K562 (cell line): ENCODE measurements at regions not wholly inside any gene's neighbourhood (a gene's known extent, or its start where the extent isn't known, plus 50 kb on each side); places are given as distances from the start of the nearest gene placed in this dataset.

Experiments used
- ATAC-seq: fragments of 200-7000 bp; cut with Tn5 transposase; 3 replicates; pipeline ENCODE4 v1.9.1; 2020; ENCODE audit warnings: moderate library complexity
- BruUV-seq: library from RNA; stranded (reverse); fragments of 400-500 nt; replicated peaks from 2 replicates; lab custom pipeline; 2021; lab: Mats Ljungman, UMichigan
- CTCF ChIA-PET: fragments of 300-600 bp; formaldehyde crosslinking; extraction: SDS; loops from one replicate; lab custom pipeline; 2021; ENCODE audit warnings: low intra/inter-chr PET ratio; lab: Yijun Ruan, JAX
- POLR2A ChIA-PET: fragments of 300-600, 350-650 bp; sonication (Branson Sonifier 250); formaldehyde crosslinking; extraction: SDS; loops from one replicate; lab custom pipeline; 2021; ENCODE audit warnings: antibody characterized with exemption, inconsistent platforms; lab: Yijun Ruan, JAX
- DNase-seq, 4 experiments: peaks; one replicate each; pipeline versions ENCODE4 v3.0.0 to v3.0.0-alpha.2; 2011 to 2018; ENCODE audit warnings: low spot score in 3 of 4, mixed read lengths in 3 of 4; ENCODE audit errors: extremely low read depth in 1 of 4
- FAIRE-seq: peaks from 2 replicates; lab custom pipeline; 2011; peaks lifted over from hg19 to GRCh38; lab: Jason Lieb, UNC
- H2AFZ ChIP-seq: 2 replicates; pipeline ENCODE4 v1.6.0; 2011; ENCODE audit warnings: low read depth, low read length, control low read depth, inconsistent platforms
- H3K27ac ChIP-seq: fragments of 200-600 bp; 3 replicates; pipeline ENCODE4 v1.8.0; 2011; ENCODE audit warnings: low read depth, mild to moderate bottlenecking, control low read depth, inconsistent platforms, low read length, moderate library complexity, mixed read lengths; ENCODE audit errors: extremely low read depth
- H3K27me3 ChIP-seq, 2 experiments: fragments of 300-600 bp in 1 of 2; 2 replicates in 1 of 2; 3 replicates in 1 of 2; pipeline versions ENCODE4 v1.6.0 to v1.8.0; 2011; ENCODE audit warnings: inconsistent platforms in 2 of 2, low read length in 2 of 2, mild to moderate bottlenecking in 1 of 2, mixed read lengths in 1 of 2, moderate library complexity in 1 of 2; ENCODE audit not compliant: control insufficient read depth in 2 of 2, insufficient read depth in 2 of 2
- H3K36me3 ChIP-seq: fragments of 300-600 bp; 3 replicates; pipeline ENCODE4 v1.8.0; 2011; ENCODE audit warnings: mild to moderate bottlenecking, low read length, inconsistent platforms; ENCODE audit not compliant: control insufficient read depth, insufficient read depth
- H3K4me1 ChIP-seq, 2 experiments: fragments of 200-600 bp in 1 of 2; replicated peaks in 1 of 2; 2 replicates in 1 of 2; 3 replicates in 1 of 2; pipeline versions ENCODE4 v1.5.1 to v1.8.0; 2011; ENCODE audit warnings: inconsistent platforms in 2 of 2, low read length in 2 of 2, mild to moderate bottlenecking in 1 of 2, mixed read lengths in 1 of 2, moderate library complexity in 1 of 2; ENCODE audit not compliant: control insufficient read depth in 2 of 2, insufficient read depth in 2 of 2
- H3K4me2 ChIP-seq: 2 replicates; pipeline ENCODE4 v1.6.1; 2011; ENCODE audit warnings: low read length, control low read depth, inconsistent platforms, mixed read lengths; ENCODE audit not compliant: insufficient read depth
- H3K4me3 ChIP-seq: fragments of 200-600 bp; sonication (generic), shearing (Covaris generic); 2 replicates; pipeline ENCODE4 v1.5.1; 2016; ENCODE audit warnings: control low read depth, inconsistent platforms
- H3K79me2 ChIP-seq: fragments of 200-600 bp; 3 replicates; pipeline ENCODE4 v1.8.0; 2011; ENCODE audit warnings: low read length, inconsistent platforms; ENCODE audit not compliant: control insufficient read depth, insufficient read depth
- H3K9ac ChIP-seq, 2 experiments: 2 replicates each; pipeline versions ENCODE4 v1.6.0 to v1.6.1; 2011; ENCODE audit warnings: low read depth in 2 of 2, low read length in 2 of 2, control low read depth in 1 of 2, inconsistent platforms in 1 of 2, mild to moderate bottlenecking in 1 of 2, mixed read lengths in 1 of 2; ENCODE audit not compliant: insufficient read depth in 1 of 2
- H3K9me1 ChIP-seq: one replicate; pipeline ENCODE4 v1.6.0; 2011; ENCODE audit warnings: inconsistent platforms, mild to moderate bottlenecking, low read length, moderate library complexity; ENCODE audit not compliant: control insufficient read depth, insufficient read depth
- H3K9me3 ChIP-seq: replicated peaks from 2 replicates; pipeline ENCODE4 v1.5.1; 2011; ENCODE audit warnings: low read depth, low read length, inconsistent platforms; ENCODE audit not compliant: control insufficient read depth, insufficient read depth
- H4K20me1 ChIP-seq: replicated peaks from 2 replicates; pipeline ENCODE4 v1.6.1; 2011; ENCODE audit warnings: low read length, inconsistent platforms, mixed read lengths; ENCODE audit not compliant: control insufficient read depth, insufficient read depth
- GABPB2 ChIP-seq: fragments of 250-450 bp; sonication (Bioruptor Pico); conservative IDR thresholded peaks from 2 replicates; pipeline ENCODE4 v1.5.1; 2021; ENCODE audit warnings: mild to moderate bottlenecking
- GTF2F1 ChIP-seq: IDR thresholded peaks from 2 replicates; pipeline ENCODE4 v1.6.1; 2011; ENCODE audit warnings: low read depth, low read length, improper control_type of control experiment
- LEF1 ChIP-seq: fragments of 450-650 bp; IDR thresholded peaks from 2 replicates; pipeline ENCODE4 v1.6.1; 2016; ENCODE audit warnings: mild to moderate bottlenecking
- NR4A1 ChIP-seq, 2 experiments: fragments of 250-450 bp in 1 of 2; fragments of 450-650 bp in 1 of 2; sonication (Bioruptor Pico) in 1 of 2; IDR thresholded peaks; 2 replicates each; pipeline versions ENCODE4 v1.4.0 to v1.6.1; 2016 to 2020; ENCODE audit warnings: mild to moderate bottlenecking in 2 of 2, missing compliant biosample characterization in 1 of 2, missing genetic modification characterization in 1 of 2, moderate library complexity in 1 of 2
- POLR2B ChIP-seq: fragments of 450-650 bp; IDR thresholded peaks from 2 replicates; pipeline ENCODE4 v1.6.1; 2018; ENCODE audit warnings: low read depth; ENCODE audit not compliant: partially characterized antibody
- POU5F1 ChIP-seq: fragments of 150-350 bp; IDR thresholded peaks from 2 replicates; pipeline ENCODE4 v1.6.1; 2014; ENCODE audit warnings: borderline replicate concordance, low read length, low read depth, mild to moderate bottlenecking; ENCODE audit not compliant: partially characterized antibody
- SAP30 ChIP-seq: fragments of 200-600 bp; sonication (generic); IDR thresholded peaks from 2 replicates; pipeline ENCODE4 v1.6.1; 2012; ENCODE audit warnings: borderline replicate concordance, low read depth, mild to moderate bottlenecking, moderate library complexity, low read length, control low read depth, inconsistent platforms; ENCODE audit not compliant: insufficient read depth, poor library complexity, severe bottlenecking
- SRSF1 ChIP-seq: fragments of 200-400 bp; formaldehyde crosslinking; IDR thresholded peaks from 2 replicates; pipeline ENCODE4 v1.6.1; 2017; ENCODE audit warnings: mild to moderate bottlenecking, low read depth, low read length, moderate library complexity
- SRSF9 ChIP-seq: fragments of 200-400 bp; formaldehyde crosslinking; IDR thresholded peaks from 2 replicates; pipeline ENCODE4 v1.6.1; 2017; ENCODE audit warnings: low read depth, low read length, borderline replicate concordance
- ZEB2 ChIP-seq: fragments of 450-650 bp; IDR thresholded peaks from 2 replicates; pipeline ENCODE4 v1.6.1; 2016
- ZNF121 ChIP-seq: sonication (generic); formaldehyde crosslinking; conservative IDR thresholded peaks from 2 replicates; pipeline ENCODE4 v1.8.0; 2022; ENCODE audit warnings: missing genetic modification reagents
- ZNF143 ChIP-seq: sonication (generic); formaldehyde crosslinking; IDR thresholded peaks from 2 replicates; pipeline ENCODE4 v1.9.0; 2022; ENCODE audit warnings: mild to moderate bottlenecking, missing genetic modification reagents
- ZNF696 ChIP-seq: fragments of 250-450 bp; sonication (Bioruptor Pico); conservative IDR thresholded peaks from 2 replicates; pipeline ENCODE4 v1.4.0; 2020; ENCODE audit warnings: mild to moderate bottlenecking, moderate library complexity
- WGBS: fragments of 100-300 bp; shearing (Covaris generic); methylation state at CpG from one replicate; pipeline ENCODE4 v1.1.6; 2016; ENCODE audit warnings: low coverage, mixed read lengths; ENCODE audit not compliant: insufficient coverage; ENCODE audit errors: missing lambda C conversion rate; 5-methylcytosine and 5-hydroxymethylcytosine counted together
- in situ Hi-C: fragments of 300-500 bp; cut with MboI; formaldehyde crosslinking; loops from 4 replicates; pipeline ENCODE4 v1.15.0; 2018; ENCODE audit warnings: inconsistent platforms, mixed read lengths
- intact Hi-C: fragments of 100-400 bp; cut with micrococcal nuclease; formaldehyde crosslinking; loops from 2 replicates; pipeline ENCODE4 v1.14.2; 2022
- TF ChIP-seq, protein P1 (sequence below): fragments of 250-450 bp; sonication (Bioruptor Pico); IDR thresholded peaks from 2 replicates; pipeline ENCODE4 v1.8.0; 2022; ENCODE audit warnings: inconsistent platforms, mild to moderate bottlenecking, moderate library complexity, borderline replicate concordance
- TF ChIP-seq, protein P2 (sequence below): IDR thresholded peaks from 2 replicates; pipeline ENCODE4 v1.6.1; 2014; ENCODE audit warnings: antibody characterized with exemption

DNA sequence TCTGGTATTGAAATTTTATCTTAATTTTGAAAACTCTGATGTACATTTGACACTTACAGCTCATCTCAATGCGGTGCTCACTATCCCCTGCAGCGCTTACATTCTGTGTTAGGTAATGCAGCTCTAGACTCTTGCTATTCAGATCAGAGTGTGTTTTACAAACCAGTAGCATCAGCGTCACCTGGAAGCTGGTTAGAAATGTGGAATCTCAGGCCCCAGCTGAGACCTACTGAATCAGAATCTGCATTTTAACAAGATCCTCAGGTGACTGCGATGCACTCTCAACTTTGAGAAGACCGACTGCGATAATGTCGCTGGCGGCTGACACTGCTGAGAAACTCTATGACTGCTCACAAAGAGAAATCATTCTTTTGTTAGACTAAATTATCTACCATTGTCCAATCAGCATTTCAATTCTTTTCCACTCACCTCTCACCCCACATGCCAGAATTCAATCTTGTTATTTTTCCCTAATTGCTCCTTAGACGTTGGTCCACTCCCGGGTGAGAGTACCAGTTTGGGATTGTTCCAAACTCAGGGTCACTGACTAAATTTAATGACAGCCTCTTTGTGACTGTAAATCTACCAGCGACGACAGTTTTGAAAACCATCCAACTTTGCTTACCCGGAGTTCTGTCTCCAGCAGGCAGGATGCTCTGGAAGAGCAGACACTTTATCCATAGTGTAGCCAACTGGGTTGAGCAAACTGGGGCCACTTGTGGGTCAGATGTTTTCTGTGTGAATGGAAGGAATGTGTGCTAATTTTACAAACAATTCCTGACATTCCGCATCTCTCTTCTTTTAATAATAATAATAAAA, 140.1 kb upstream of the BTBD3 start:
- no TSS peak for BruUV-seq
- ATAC-seq (no peak), DNase-seq (no peak), FAIRE-seq (no peak)
- Histone ChIP-seq H2AFZ (no peak overlapping the region), H3K4me1 (no peaks in the 10 kb centered on the region), H3K4me3 (no peak overlapping the region), H3K36me3 (no peaks in the 10 kb centered on the region), H3K9me1 (no peaks in the 10 kb centered on the region), H3K79me2 (no peaks in the 10 kb centered on the region), H3K27me3 (no peaks in the 10 kb centered on the region), H3K9me3 (no peaks in the 10 kb centered on the region), H4K20me1 (no peaks in the 10 kb centered on the region), H3K27ac (no peak overlapping the region), H3K4me2 (no peak overlapping the region), H3K9ac (no peak overlapping the region)
- intact Hi-C loops (no loop called here), in situ Hi-C loops (no loop called here)
- 1% methylated on average over 14 of the region's 14 CpGs for WGBS
- ChIA-PET POLR2A (no interaction called here), CTCF (no interaction called here)
- TF ChIP-seq POU5F1 (no peak), POLR2B (no peak), ZNF121 (CRISPR knock-in tag) (no peak), GABPB2 (no peak), SRSF9 (no peak), GTF2F1 (no peak), ZNF143 (CRISPR knock-in tag) (no peak), LEF1 (no peak), SRSF1 (no peak), NR4A1 (CRISPR knock-in tag; IDR thresholded peaks at IDR 0.05) (no peak), NR4A1 (tag; IDR thresholded peaks at IDR 0.05) (no peak), ZEB2 (no peak), ZNF696 (no peak), SAP30 (no peak)
- TF ChIP-seq, protein P1, sequence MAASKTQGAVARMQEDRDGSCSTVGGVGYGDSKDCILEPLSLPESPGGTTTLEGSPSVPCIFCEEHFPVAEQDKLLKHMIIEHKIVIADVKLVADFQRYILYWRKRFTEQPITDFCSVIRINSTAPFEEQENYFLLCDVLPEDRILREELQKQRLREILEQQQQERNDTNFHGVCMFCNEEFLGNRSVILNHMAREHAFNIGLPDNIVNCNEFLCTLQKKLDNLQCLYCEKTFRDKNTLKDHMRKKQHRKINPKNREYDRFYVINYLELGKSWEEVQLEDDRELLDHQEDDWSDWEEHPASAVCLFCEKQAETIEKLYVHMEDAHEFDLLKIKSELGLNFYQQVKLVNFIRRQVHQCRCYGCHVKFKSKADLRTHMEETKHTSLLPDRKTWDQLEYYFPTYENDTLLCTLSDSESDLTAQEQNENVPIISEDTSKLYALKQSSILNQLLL (CRISPR knock-in tag): no peak
- TF ChIP-seq, protein P2, sequence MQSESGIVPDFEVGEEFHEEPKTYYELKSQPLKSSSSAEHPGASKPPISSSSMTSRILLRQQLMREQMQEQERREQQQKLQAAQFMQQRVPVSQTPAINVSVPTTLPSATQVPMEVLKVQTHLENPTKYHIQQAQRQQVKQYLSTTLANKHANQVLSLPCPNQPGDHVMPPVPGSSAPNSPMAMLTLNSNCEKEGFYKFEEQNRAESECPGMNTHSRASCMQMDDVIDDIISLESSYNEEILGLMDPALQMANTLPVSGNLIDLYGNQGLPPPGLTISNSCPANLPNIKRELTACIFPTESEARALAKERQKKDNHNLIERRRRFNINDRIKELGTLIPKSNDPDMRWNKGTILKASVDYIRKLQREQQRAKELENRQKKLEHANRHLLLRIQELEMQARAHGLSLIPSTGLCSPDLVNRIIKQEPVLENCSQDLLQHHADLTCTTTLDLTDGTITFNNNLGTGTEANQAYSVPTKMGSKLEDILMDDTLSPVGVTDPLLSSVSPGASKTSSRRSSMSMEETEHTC: no peak
